Breast epithelium (tissue), 4 donors: ENCODE measurements at regions not wholly inside any gene's neighbourhood (a gene's known extent, or its start where the extent isn't known, plus 50 kb on each side); places are given as distances from the start of the nearest gene placed in this dataset.

ENCODE experiments used
- DNase-seq, 2 donors: peaks; one replicate each; pipeline ENCODE4 v3.0.0-alpha.2; 2019; ENCODE audit warnings: low spot score in 2 of 2
- H3K27ac ChIP-seq, 2 donors: fragments of 200-600 bp; sonication (generic) in 1 of 2; one replicate each; pipeline ENCODE4 v1.5.1; 2016 to 2019; ENCODE audit warnings: mild to moderate bottlenecking in 1 of 2
- H3K27me3 ChIP-seq, 2 donors: fragments of 200-600 bp; sonication (generic) in 1 of 2; one replicate each; pipeline versions ENCODE4 v1.5.1 to v1.6.0; 2017 to 2019; ENCODE audit warnings: control low read depth in 1 of 2, mild to moderate bottlenecking in 1 of 2
- H3K36me3 ChIP-seq: fragments of 200-600 bp; one replicate; pipeline ENCODE4 v1.5.1; 2019
- H3K4me1 ChIP-seq, 2 donors: fragments of 200-600 bp; sonication (generic); one replicate each; pipeline ENCODE4 v1.5.1; 2016 to 2019; ENCODE audit warnings: control low read depth in 1 of 2
- H3K4me3 ChIP-seq, 3 donors: fragments of 200-600 bp; sonication (generic); 1 replicate in 2 of 3; 2 replicates in 1 of 3; pipeline ENCODE4 v1.5.1; 2016 to 2019; ENCODE audit warnings: mild to moderate bottlenecking in 3 of 3, moderate library complexity in 2 of 3
- H3K9me3 ChIP-seq, 2 donors: fragments of 200-600 bp; sonication (generic) in 1 of 2; one replicate each; pipeline ENCODE4 v1.5.1; 2016 to 2019; ENCODE audit warnings: control low read depth in 1 of 2
- POLR2A ChIP-seq: fragments of 450-650 bp; IDR thresholded peaks from one replicate; pipeline ENCODE4 v1.6.1; 2016; ENCODE audit warnings: antibody characterized with exemption, mild to moderate bottlenecking, moderate library complexity
- POLR2AphosphoS5 ChIP-seq, 3 donors: sonication (generic); formaldehyde crosslinking; IDR thresholded peaks; one replicate each; pipeline ENCODE4 v1.6.1; 2017; ENCODE audit warnings: antibody characterized with exemption in 3 of 3
- intact Hi-C: fragments of 100-400 bp; cut with DNase I; formaldehyde crosslinking; loops from one replicate; pipeline ENCODE4 v1.15.1; 2023; ENCODE audit warnings: low total_unique reads
- TF ChIP-seq, protein P1 (sequence below), 3 donors: fragments of 450-650 bp; IDR thresholded peaks; one replicate each; pipeline ENCODE4 v1.5.1; 2016 to 2017; ENCODE audit warnings: antibody characterized with exemption in 3 of 3, mild to moderate bottlenecking in 3 of 3, moderate library complexity in 3 of 3

DNA sequence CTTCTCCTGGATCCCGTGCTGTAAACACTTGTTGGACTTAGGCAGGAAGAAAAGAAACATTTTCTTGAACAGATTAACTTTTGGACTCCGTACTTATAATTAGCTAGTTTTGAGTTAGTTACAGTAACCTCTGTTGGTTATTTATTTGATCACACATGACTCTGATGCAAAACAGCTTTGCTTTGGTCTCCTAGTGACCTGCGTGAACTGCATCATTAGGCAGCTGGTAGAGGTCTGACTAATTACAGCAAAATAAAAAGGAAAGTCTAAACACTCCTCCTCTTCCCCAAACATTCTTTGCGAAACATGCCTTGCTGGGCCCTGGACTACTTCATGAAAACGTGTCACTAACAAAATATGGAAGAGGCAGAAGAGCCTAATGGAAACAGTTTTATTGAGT lies 61.1 kb upstream of the ZFP64 start:
- no peak overlapping the region for H3K4me3 ChIP-seq
- H3K9me3 ChIP-seq: peaks cover 0 to 3% of the 10 kb centered on the region in 2 donors
- H3K27me3 ChIP-seq: no peaks in the 10 kb centered on the region
- H3K27ac ChIP-seq: no peak overlapping the region
- no peak for TF ChIP-seq POLR2AphosphoS5 (IDR thresholded peaks at IDR 0.05)
- TF ChIP-seq POLR2A: no peak
- TF ChIP-seq, protein P1, sequence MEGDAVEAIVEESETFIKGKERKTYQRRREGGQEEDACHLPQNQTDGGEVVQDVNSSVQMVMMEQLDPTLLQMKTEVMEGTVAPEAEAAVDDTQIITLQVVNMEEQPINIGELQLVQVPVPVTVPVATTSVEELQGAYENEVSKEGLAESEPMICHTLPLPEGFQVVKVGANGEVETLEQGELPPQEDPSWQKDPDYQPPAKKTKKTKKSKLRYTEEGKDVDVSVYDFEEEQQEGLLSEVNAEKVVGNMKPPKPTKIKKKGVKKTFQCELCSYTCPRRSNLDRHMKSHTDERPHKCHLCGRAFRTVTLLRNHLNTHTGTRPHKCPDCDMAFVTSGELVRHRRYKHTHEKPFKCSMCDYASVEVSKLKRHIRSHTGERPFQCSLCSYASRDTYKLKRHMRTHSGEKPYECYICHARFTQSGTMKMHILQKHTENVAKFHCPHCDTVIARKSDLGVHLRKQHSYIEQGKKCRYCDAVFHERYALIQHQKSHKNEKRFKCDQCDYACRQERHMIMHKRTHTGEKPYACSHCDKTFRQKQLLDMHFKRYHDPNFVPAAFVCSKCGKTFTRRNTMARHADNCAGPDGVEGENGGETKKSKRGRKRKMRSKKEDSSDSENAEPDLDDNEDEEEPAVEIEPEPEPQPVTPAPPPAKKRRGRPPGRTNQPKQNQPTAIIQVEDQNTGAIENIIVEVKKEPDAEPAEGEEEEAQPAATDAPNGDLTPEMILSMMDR (IDR thresholded peaks at IDR 0.05): no peak
- no peaks in the 10 kb centered on the region for H3K4me1 ChIP-seq
- intact Hi-C loops: no loop called here
- no peak for DNase-seq
- H3K36me3 ChIP-seq: no peaks in the 10 kb centered on the region

DNA sequence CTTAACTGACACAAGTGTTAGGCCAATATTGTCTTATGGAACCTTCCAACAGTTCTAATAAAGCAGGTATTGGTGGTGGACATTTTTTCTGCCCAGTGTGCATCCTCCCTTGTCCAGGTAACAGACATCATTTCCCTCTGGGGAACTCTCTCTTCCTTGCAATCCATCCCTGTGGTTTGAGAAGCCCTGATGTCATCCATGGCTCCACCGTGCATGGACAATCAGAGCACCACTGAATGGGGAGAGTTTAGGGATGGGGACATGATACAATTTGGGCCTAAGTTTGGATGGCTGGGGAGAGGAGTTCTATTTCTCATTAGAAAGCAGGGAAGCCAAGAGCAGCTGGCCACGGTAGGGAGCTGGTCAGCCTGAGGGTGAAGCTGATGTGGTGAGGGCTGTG lies 60.2 kb upstream of the ZFP64 start:
- H3K36me3 ChIP-seq: no peaks in the 10 kb centered on the region
- intact Hi-C loops: no loop called here
- no peak for TF ChIP-seq POLR2AphosphoS5 (IDR thresholded peaks at IDR 0.05)
- no peak for TF ChIP-seq POLR2A
- TF ChIP-seq, protein P1 (IDR thresholded peaks at IDR 0.05): no peak
- H3K27me3 ChIP-seq: no peaks in the 10 kb centered on the region
- H3K9me3 ChIP-seq: peaks cover 0 to 3% of the 10 kb centered on the region in 2 donors
- no peaks in the 10 kb centered on the region for H3K4me1 ChIP-seq
- no peak overlapping the region for H3K4me3 ChIP-seq
- no peak for DNase-seq
- no peak overlapping the region for H3K27ac ChIP-seq

DNA sequence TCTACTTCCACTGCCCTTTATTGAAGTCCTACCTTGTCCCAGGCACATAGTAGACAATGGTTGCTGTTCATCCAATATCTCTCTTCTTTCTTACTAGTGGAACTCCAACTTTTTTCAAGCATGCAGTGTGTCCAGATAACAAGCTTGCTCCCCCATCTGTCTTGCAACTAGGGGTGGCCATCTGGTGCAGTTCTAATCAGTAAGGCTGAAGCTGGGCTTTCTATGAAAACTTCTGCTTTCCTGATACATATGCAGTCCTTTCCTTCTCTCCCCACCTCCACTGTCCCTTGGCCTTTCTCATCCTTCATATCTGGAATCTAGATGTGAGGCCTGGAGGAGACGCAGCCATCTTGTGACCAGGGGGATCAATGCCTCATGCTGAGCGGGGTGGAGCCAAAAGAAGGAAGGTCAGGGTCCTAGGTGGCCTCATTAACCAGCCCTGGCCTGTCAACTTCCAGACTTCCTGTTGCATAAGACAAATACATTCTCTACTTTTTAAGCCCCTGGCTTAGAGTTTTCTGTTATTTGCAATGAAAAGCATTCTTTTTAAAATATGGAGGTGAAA lies 59.6 kb upstream of the ZFP64 start:
- intact Hi-C loops: no loop called here
- TF ChIP-seq POLR2A: no peak
- TF ChIP-seq, protein P1 (IDR thresholded peaks at IDR 0.05): no peak
- TF ChIP-seq POLR2AphosphoS5 (IDR thresholded peaks at IDR 0.05): no peak
- no peak for DNase-seq
- Histone ChIP-seq H3K27me3 (no peaks in the 10 kb centered on the region), H3K4me3 (no peak overlapping the region), H3K27ac (no peak overlapping the region), H3K9me3 (peaks cover 0 to 3% of the 10 kb centered on the region in 2 donors), H3K4me1 (no peaks in the 10 kb centered on the region), H3K36me3 (no peaks in the 10 kb centered on the region)

DNA sequence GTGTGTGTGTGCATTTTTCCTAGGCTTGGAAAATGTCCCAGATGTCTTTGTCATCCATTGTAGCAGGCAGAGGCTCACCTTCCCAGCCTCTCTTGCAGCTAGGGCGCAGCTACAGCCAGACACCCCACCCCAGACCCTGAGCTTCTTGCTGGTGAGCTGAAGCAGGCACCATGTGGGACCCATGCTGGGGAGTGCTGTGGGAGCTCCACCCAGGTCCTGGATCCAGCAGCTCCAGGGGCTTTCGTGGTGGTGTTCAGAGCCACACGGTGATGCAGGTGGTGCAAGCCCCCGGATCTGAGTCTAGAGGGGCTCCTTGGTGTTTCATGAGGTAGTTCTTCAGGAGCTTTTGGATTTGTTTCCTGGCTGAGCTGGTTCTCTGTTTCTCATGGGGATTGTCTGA lies 56.0 kb upstream of the ZFP64 start:
- intact Hi-C loops: no loop called here
- no peak for DNase-seq
- H3K27me3 ChIP-seq: no peaks in the 10 kb centered on the region

DNA sequence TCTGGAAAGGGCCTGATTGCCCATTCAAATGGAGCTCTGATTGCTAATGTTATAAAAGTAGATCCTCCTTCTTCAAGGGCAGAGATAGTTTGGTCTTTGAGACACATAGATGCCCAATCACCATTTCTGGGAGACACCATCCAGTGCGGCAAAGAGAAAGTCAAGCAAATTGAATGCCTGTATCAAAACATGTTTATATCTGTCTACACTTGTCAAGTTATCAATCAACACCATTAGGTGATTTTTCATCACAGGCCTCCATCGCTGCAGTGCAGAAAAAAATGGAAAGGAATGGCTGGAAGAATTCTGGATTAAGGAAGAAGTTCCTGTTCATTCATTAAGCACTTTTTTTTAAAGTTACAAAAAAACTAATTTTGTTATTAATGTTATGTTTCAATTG lies 54.8 kb upstream of the ZFP64 start:
- H3K4me3 ChIP-seq: no peak overlapping the region
- no peak for DNase-seq
- intact Hi-C loops: no loop called here
- H3K36me3 ChIP-seq: no peaks in the 10 kb centered on the region
- H3K27ac ChIP-seq: no peak overlapping the region
- no peaks in the 10 kb centered on the region for H3K27me3 ChIP-seq
- H3K4me1 ChIP-seq: no peaks in the 10 kb centered on the region
- TF ChIP-seq POLR2AphosphoS5 (IDR thresholded peaks at IDR 0.05) (no peak), POLR2A (no peak)
- TF ChIP-seq, protein P1 (IDR thresholded peaks at IDR 0.05): no peak
- no peaks in the 10 kb centered on the region for H3K9me3 ChIP-seq

More for the DNA sequence above, 56.0 kb upstream of the ZFP64 start:
- Histone ChIP-seq H3K4me1 (no peaks in the 10 kb centered on the region), H3K36me3 (no peaks in the 10 kb centered on the region), H3K27ac (no peak overlapping the region), H3K9me3 (no peaks in the 10 kb centered on the region), H3K4me3 (no peak overlapping the region)
- TF ChIP-seq POLR2AphosphoS5 (IDR thresholded peaks at IDR 0.05) (no peak), POLR2A (no peak)
- TF ChIP-seq, protein P1 (IDR thresholded peaks at IDR 0.05): no peak
